GM12875 (cell line): ENCODE measurements at regions not wholly inside any gene's neighbourhood (a gene's known extent, or its start where the extent isn't known, plus 50 kb on each side); places are given as distances from the start of the nearest gene placed in this dataset.

ENCODE experiments used
- H3K4me3 ChIP-seq: one replicate; pipeline ENCODE4 v1.5.1; 2011; ENCODE audit warnings: low read depth, low read length, control low read depth
- TF ChIP-seq, protein P1 (sequence below): IDR thresholded peaks from 2 replicates; pipeline ENCODE4 v1.5.1; 2011; ENCODE audit warnings: low read depth, mild to moderate bottlenecking, control low read depth, inconsistent platforms, low read length, moderate library complexity, borderline replicate concordance; ENCODE audit not compliant: insufficient read depth

DNA sequence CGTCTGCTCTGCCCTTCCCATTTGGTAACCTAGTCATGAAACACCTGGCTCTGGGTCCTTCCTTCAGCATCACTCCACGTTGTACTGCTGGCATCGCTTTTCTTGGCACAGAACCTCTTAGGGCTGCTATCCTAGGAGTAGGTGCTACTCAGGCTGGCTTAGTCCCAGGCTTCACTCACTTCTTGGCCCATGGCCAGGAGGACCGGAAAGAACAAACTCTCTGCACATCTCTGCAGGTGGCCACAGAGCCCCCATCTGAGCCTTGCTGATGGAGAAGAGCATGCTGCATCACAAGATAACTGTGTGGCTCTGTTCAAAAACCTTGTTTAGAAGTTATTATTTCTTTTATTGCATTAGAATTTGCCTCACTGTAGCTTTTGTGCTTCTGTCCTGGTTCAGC lies 447.2 kb upstream of the TNP1 start:
- TF ChIP-seq, protein P1, sequence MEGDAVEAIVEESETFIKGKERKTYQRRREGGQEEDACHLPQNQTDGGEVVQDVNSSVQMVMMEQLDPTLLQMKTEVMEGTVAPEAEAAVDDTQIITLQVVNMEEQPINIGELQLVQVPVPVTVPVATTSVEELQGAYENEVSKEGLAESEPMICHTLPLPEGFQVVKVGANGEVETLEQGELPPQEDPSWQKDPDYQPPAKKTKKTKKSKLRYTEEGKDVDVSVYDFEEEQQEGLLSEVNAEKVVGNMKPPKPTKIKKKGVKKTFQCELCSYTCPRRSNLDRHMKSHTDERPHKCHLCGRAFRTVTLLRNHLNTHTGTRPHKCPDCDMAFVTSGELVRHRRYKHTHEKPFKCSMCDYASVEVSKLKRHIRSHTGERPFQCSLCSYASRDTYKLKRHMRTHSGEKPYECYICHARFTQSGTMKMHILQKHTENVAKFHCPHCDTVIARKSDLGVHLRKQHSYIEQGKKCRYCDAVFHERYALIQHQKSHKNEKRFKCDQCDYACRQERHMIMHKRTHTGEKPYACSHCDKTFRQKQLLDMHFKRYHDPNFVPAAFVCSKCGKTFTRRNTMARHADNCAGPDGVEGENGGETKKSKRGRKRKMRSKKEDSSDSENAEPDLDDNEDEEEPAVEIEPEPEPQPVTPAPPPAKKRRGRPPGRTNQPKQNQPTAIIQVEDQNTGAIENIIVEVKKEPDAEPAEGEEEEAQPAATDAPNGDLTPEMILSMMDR = no peak
- H3K4me3 ChIP-seq = no peak overlapping the region

DNA sequence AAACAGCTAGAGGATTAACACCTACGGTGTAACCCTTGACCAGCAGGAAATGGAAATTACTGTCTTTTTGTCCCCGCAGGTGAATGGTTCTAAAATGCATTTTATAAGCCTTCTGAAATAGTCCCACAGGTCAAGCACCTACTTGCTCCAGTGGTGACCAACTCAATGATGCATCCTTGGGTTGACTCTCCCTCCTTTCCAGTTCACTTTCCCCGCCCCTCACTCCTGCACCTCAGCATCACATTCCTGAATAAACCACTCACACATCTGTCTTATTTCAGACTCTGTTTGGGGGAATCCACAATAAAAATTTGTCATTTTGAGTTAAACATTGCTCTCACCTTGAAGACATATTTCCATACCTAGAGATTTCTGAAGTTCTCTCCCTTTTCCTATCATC lies 446.0 kb upstream of the TNP1 start:
- H3K4me3 ChIP-seq = no peak overlapping the region
- TF ChIP-seq, protein P1 = no peak

DNA sequence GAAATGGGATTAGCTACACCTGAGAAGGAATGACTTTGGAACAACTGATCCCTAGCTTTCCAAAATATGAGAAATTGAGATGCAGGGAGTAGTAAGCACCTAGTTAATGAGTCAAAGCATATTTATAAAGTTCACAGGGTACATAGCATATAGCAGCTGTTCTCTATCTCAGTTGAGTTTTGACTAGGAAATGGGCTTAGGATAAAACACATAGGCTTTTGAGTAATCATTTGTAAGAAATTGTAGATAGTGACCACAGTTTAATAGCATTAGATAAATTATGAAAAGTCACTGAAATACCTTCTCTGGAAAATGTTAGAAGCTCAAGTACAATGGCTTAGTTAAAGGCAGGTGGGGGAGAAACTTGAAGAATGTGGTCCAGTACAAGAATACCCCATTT lies 444.7 kb upstream of the TNP1 start:
- H3K4me3 ChIP-seq = no peak overlapping the region
- TF ChIP-seq, protein P1 = no peak

DNA sequence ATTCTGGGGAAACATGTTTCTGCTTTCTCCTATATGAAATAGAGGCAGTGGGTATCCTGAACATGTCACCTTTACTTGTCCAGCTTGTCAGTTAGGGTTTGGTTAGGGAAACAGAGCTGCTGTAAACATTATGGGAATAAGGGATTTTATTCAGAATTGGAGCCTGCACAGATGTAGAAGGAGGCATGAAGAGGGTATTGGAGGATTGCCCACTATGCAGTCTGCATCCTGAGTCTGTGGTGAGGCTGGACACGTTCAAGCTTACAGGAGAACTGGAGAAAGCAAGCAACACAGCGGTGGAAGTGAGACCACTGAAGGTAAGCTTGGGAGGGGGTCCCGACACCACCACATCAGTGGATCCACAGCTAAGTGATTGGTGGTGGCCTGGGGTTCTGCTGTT lies 443.0 kb upstream of the TNP1 start:
- TF ChIP-seq, protein P1 = no peak

DNA sequence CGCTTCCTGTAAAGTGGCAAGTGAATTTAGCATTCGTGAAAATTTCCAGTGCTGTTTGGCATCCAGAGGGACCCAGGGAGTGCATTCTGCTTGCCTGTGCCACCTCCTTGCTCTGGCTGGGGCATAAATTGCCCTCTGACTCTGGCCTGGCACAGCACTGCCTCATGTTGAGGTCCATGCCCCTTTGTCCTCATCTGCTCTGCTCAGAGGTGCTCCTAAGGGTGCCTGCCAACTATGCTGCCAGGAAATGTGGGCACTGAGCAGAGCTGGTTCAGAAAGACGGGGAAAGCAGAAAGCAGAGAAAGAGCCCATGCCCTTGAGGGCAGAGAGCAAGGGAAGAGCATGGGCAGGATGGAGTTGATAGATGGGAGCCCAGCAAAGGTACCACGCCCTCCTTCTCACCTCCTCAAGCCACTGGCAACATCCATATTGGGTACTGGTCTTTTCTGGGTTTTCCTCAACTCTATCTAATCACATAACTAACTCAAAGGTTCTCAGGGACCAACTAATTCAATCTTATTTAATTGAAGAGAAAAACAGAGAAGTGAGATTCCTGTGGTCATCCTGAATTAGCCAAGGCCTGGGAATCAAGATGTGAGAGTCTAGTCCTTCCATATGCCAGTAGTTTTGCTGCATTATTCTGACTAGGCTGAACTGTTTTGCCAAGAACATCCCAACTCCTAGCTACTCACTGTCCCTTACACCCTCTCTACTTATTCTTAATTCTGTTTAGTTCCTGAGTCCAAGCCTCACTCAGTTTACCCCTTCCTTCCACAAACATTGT lies 441.5 kb upstream of the TNP1 start:
- TF ChIP-seq, protein P1 = no peak
- no peak overlapping the region for H3K4me3 ChIP-seq

More for the DNA sequence above, 443.0 kb upstream of the TNP1 start:
- H3K4me3 ChIP-seq = no peak overlapping the region

DNA sequence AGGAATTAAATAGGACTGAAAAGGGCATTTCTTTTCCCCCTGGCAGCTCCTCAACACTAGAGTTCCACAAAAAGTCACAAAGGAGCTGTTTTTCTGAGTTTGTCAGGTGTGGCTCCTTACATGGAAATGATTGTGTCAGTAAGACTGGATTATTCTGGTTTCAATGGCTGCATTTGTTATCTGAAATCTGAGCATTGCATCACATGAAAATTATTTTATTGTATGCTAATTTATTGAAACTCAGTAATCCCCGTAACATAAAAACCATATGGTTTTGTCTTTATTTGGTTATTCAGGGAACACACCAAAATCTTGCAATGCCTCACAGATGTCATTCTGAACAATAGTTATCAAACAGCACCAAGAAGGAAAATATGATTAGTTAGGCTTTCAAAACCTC lies 439.7 kb upstream of the TNP1 start:
- H3K4me3 ChIP-seq = no peak overlapping the region
- TF ChIP-seq, protein P1 = no peak

DNA sequence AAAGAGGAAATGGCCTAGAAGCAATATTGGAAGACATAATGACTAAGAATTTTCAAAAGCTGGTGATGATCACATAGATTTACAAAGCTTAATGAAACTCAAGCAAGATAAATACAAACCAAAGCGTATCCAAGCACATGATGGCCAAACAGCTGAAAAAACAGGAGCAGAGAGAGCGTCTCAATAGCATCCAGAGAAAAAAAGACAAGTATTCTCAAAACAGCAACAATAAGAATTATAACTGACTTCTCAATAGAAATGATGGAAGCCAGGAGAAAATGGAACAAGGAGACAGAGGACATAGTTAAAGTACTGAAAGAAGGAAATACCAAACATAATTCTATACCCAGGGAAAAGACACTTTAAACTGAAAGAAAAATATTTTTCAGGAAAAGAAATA lies 437.2 kb upstream of the TNP1 start:
- TF ChIP-seq, protein P1 = no peak
- H3K4me3 ChIP-seq = no peak overlapping the region
